ENCODE measurements at regions not wholly inside any gene's neighbourhood (a gene's known extent, or its start where the extent isn't known, plus 50 kb on each side); places are given as distances from the start of the nearest gene placed in this dataset.
"Not testable (repeated sequence)": the region's sequence is repeated elsewhere in the genome, so short reads cannot be mapped to it uniquely, and the experiment has no call there.

- not testable (repeated sequence) for TF ChIP-seq CTCF (IDR thresholded peaks at IDR 0.05); EZH2 (IDR thresholded peaks at IDR 0.05; ENCODE audit: borderline replicate concordance, insufficient read depth, low read depth, low read length, poor library complexity, severe bottlenecking)
These were observed 2071.6 kb upstream of the TPTE start for GRCh38 chr21:8449807-8450206.
